ENCODE measurements at regions not wholly inside any gene's neighbourhood (a gene's known extent, or its start where the extent isn't known, plus 50 kb on each side); places are given as distances from the start of the nearest gene placed in this dataset.

GRCh38 chr12:19783547-19784444, 344.5 kb downstream of the AEBP2 start:
- TF ChIP-seq, protein P1, sequence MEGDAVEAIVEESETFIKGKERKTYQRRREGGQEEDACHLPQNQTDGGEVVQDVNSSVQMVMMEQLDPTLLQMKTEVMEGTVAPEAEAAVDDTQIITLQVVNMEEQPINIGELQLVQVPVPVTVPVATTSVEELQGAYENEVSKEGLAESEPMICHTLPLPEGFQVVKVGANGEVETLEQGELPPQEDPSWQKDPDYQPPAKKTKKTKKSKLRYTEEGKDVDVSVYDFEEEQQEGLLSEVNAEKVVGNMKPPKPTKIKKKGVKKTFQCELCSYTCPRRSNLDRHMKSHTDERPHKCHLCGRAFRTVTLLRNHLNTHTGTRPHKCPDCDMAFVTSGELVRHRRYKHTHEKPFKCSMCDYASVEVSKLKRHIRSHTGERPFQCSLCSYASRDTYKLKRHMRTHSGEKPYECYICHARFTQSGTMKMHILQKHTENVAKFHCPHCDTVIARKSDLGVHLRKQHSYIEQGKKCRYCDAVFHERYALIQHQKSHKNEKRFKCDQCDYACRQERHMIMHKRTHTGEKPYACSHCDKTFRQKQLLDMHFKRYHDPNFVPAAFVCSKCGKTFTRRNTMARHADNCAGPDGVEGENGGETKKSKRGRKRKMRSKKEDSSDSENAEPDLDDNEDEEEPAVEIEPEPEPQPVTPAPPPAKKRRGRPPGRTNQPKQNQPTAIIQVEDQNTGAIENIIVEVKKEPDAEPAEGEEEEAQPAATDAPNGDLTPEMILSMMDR (conservative IDR thresholded peaks at IDR 0.05; ENCODE audit: low read length) = no peak
- TF ChIP-seq EZH2phosphoT487 (IDR thresholded peaks at IDR 0.05; ENCODE audit: borderline replicate concordance, low read depth, low read length) = no peak
